H1 (cell line): ENCODE measurements at regions not wholly inside any gene's neighbourhood (a gene's known extent, or its start where the extent isn't known, plus 50 kb on each side); places are given as distances from the start of the nearest gene placed in this dataset.

Experiments
- CTCF ChIA-PET: fragments of 300-600 bp; sonication (Branson Sonifier 250); formaldehyde crosslinking; loops from one replicate; lab custom pipeline; 2021; ENCODE audit not compliant: partially characterized antibody; lab: Charles Lee
- POLR2A ChIA-PET: fragments of 300-600 bp; sonication (Branson Sonifier 250); formaldehyde crosslinking; loops from one replicate; lab custom pipeline; 2021; ENCODE audit warnings: inconsistent platforms; ENCODE audit not compliant: partially characterized antibody; lab: Charles Lee
- DNase-seq, 2 experiments: peaks; one replicate each; pipeline versions ENCODE4 v3.0.0 to v3.0.0-alpha.2; 2010 to 2022; ENCODE audit warnings: low spot score in 2 of 2, low read depth in 1 of 2, mixed read lengths in 1 of 2
- FAIRE-seq: peaks from 2 replicates; lab custom pipeline; 2011; peaks lifted over from hg19 to GRCh38; lab: Jason Lieb, UNC
- H2AFZ ChIP-seq: 2 replicates; pipeline ENCODE4 v1.8.1; 2012; ENCODE audit warnings: low read length, inconsistent platforms
- H2AK5ac ChIP-seq: 2 replicates; pipeline ENCODE4 v1.6.1; 2013; ENCODE audit warnings: low read depth, low read length
- H2BK120ac ChIP-seq: replicated peaks from 2 replicates; pipeline ENCODE3; 2013; ENCODE audit warnings: low read depth, low read length, inconsistent platforms
- H2BK12ac ChIP-seq: 2 replicates; pipeline ENCODE4 v1.6.1; 2013; ENCODE audit warnings: low read depth, low read length
- H2BK15ac ChIP-seq: 2 replicates; pipeline ENCODE4 v1.6.1; 2013; ENCODE audit warnings: low read length
- H2BK20ac ChIP-seq: 2 replicates; pipeline ENCODE4 v1.6.1; 2013; ENCODE audit warnings: low read length
- H2BK5ac ChIP-seq: 2 replicates; pipeline ENCODE4 v1.6.1; 2013; ENCODE audit warnings: low read depth, low read length
- H3K14ac ChIP-seq: 2 replicates; pipeline ENCODE4 v1.6.1; 2013; ENCODE audit warnings: inconsistent platforms; ENCODE audit not compliant: insufficient read length
- H3K18ac ChIP-seq: 2 replicates; pipeline ENCODE4 v1.6.1; 2013; ENCODE audit warnings: low read length; ENCODE audit errors: extremely low read depth
- H3K23ac ChIP-seq: 2 replicates; pipeline ENCODE4 v1.6.1; 2013; ENCODE audit warnings: inconsistent platforms; ENCODE audit not compliant: insufficient read length
- H3K23me2 ChIP-seq: 2 replicates; pipeline ENCODE4 v1.6.1; 2013; ENCODE audit warnings: low read depth, low read length
- H3K27ac ChIP-seq: 2 replicates; pipeline ENCODE4 v1.6.1; 2011; ENCODE audit warnings: low read depth, low read length, inconsistent platforms
- H3K27me3 ChIP-seq, 4 experiments: replicated peaks in 1 of 4; 1 replicate in 1 of 4; 2 replicates in 3 of 4; pipeline versions ENCODE4 v1.6.1 to v1.8.1; 2011 to 2013; ENCODE audit warnings: low read length in 3 of 4, mild to moderate bottlenecking in 3 of 4, inconsistent platforms in 2 of 4, mixed read lengths in 2 of 4, moderate library complexity in 1 of 4; ENCODE audit not compliant: control insufficient read depth in 3 of 4, insufficient read depth in 3 of 4; ENCODE audit errors: extremely low read depth in 1 of 4
- H3K36me3 ChIP-seq, 4 experiments: 2 replicates each; pipeline versions ENCODE4 v1.6.1 to v1.8.1; 2011 to 2013; ENCODE audit warnings: mild to moderate bottlenecking in 4 of 4, low read length in 3 of 4, moderate library complexity in 2 of 4, control low read depth in 1 of 4, inconsistent platforms in 1 of 4; ENCODE audit not compliant: insufficient read depth in 4 of 4, control insufficient read depth in 2 of 4
- H3K4ac ChIP-seq: replicated peaks from 2 replicates; pipeline ENCODE3; 2013; ENCODE audit warnings: low read length, low read depth, mixed read lengths, inconsistent platforms; ENCODE audit not compliant: insufficient read length
- H3K4me1 ChIP-seq, 4 experiments: replicated peaks in 1 of 4; 1 replicate in 1 of 4; 2 replicates in 3 of 4; pipeline versions ENCODE4 v1.6.1 to v1.8.1; 2011 to 2013; ENCODE audit warnings: low read length in 3 of 4, inconsistent platforms in 2 of 4, mixed read lengths in 1 of 4; ENCODE audit not compliant: insufficient read depth in 4 of 4, control insufficient read depth in 3 of 4
- H3K4me2 ChIP-seq, 2 experiments: 2 replicates each; pipeline versions ENCODE4 v1.6.1 to v1.8.1; 2011 to 2013; ENCODE audit warnings: low read depth in 2 of 2, low read length in 2 of 2, control low read depth in 1 of 2, inconsistent platforms in 1 of 2, mild to moderate bottlenecking in 1 of 2; ENCODE audit not compliant: insufficient read depth in 1 of 2
- H3K4me3 ChIP-seq, 4 experiments: fragments of 200-600, 300-600 bp in 1 of 4; sonication (generic), shearing (Covaris generic), sonication (Bioruptor Twin) in 1 of 4; 2 replicates each; pipeline versions ENCODE4 v1.5.1 to v1.8.1; 2011 to 2016; ENCODE audit warnings: low read length in 4 of 4, low read depth in 3 of 4, control low read depth in 2 of 4, inconsistent platforms in 2 of 4, mild to moderate bottlenecking in 2 of 4, mixed read lengths in 1 of 4, moderate library complexity in 1 of 4; ENCODE audit not compliant: insufficient read depth in 2 of 4; ENCODE audit errors: extremely low read depth in 1 of 4
- H3K56ac ChIP-seq: replicated peaks from 2 replicates; pipeline ENCODE3; 2013; ENCODE audit warnings: low read depth, mild to moderate bottlenecking, mixed read lengths, low read length, inconsistent platforms; ENCODE audit not compliant: insufficient read length
- H3K79me1 ChIP-seq: 2 replicates; pipeline ENCODE4 v1.6.1; 2013; ENCODE audit warnings: low read depth, low read length, control low read depth
- H3K79me2 ChIP-seq, 2 experiments: 2 replicates each; pipeline versions ENCODE4 v1.6.1 to v1.8.1; 2012 to 2013; ENCODE audit warnings: low read length in 2 of 2, mild to moderate bottlenecking in 2 of 2, inconsistent platforms in 1 of 2; ENCODE audit not compliant: insufficient read depth in 2 of 2, control insufficient read depth in 1 of 2
- H3K9ac ChIP-seq, 4 experiments: replicated peaks in 1 of 4; 1 replicate in 1 of 4; 2 replicates in 3 of 4; pipeline versions ENCODE4 v1.6.1 to v1.8.1; 2011 to 2013; ENCODE audit warnings: low read depth in 3 of 4, low read length in 3 of 4, control low read depth in 2 of 4, mild to moderate bottlenecking in 2 of 4, moderate library complexity in 2 of 4, inconsistent platforms in 1 of 4; ENCODE audit errors: extremely low read depth in 1 of 4
- H3K9me3 ChIP-seq, 2 experiments: 2 replicates each; pipeline versions ENCODE4 v1.6.1 to v1.8.1; 2012 to 2013; ENCODE audit warnings: mild to moderate bottlenecking in 2 of 2, moderate library complexity in 2 of 2, control low read depth in 1 of 2, inconsistent platforms in 1 of 2, low read depth in 1 of 2, low read length in 1 of 2, mixed read lengths in 1 of 2; ENCODE audit not compliant: insufficient read depth in 2 of 2
- H4K20me1 ChIP-seq, 2 experiments: replicated peaks in 1 of 2; 2 replicates each; pipeline versions ENCODE3 to v1.8.1; 2011 to 2013; ENCODE audit warnings: inconsistent platforms in 2 of 2, low read length in 2 of 2, mild to moderate bottlenecking in 1 of 2; ENCODE audit not compliant: insufficient read depth in 2 of 2, control insufficient read depth in 1 of 2
- H4K5ac ChIP-seq: 2 replicates; pipeline ENCODE4 v1.6.1; 2013; ENCODE audit warnings: low read length, low read depth, mixed read lengths, inconsistent platforms; ENCODE audit not compliant: insufficient read length
- H4K8ac ChIP-seq: 2 replicates; pipeline ENCODE4 v1.8.0; 2013; ENCODE audit warnings: mild to moderate bottlenecking, moderate library complexity, low read length, inconsistent platforms; ENCODE audit not compliant: insufficient read depth; ENCODE audit errors: extremely low read depth
- H4K91ac ChIP-seq: replicated peaks from 2 replicates; pipeline ENCODE3; 2013; ENCODE audit warnings: low read length, mixed read lengths, inconsistent platforms; ENCODE audit not compliant: insufficient read length
- ATF2 ChIP-seq: IDR thresholded peaks from 2 replicates; pipeline ENCODE4 v1.6.1; 2012; ENCODE audit warnings: low read length, inconsistent platforms
- BACH1 ChIP-seq: IDR thresholded peaks from 2 replicates; pipeline ENCODE4 v1.6.1; 2012; ENCODE audit warnings: low read length, improper control_type of control experiment
- CBX5 ChIP-seq: fragments of 300-800, 300-1000 bp; sonication (generic); IDR thresholded peaks from 2 replicates; pipeline ENCODE4 v1.7.1; 2016; ENCODE audit warnings: antibody characterized with exemption, low read length, low read depth
- CREB1 ChIP-seq: IDR thresholded peaks from 2 replicates; pipeline ENCODE4 v1.6.1; 2012; ENCODE audit warnings: inconsistent platforms
- CTBP2 ChIP-seq: IDR thresholded peaks from 2 replicates; pipeline ENCODE4 v1.7.0; 2011; ENCODE audit warnings: borderline replicate concordance, mild to moderate bottlenecking, moderate library complexity, mixed read lengths, low read length; ENCODE audit not compliant: insufficient read depth, insufficient read length
- E2F6 ChIP-seq: IDR thresholded peaks from 2 replicates; pipeline ENCODE4 v1.6.1; 2012; ENCODE audit warnings: inconsistent platforms
- MAX ChIP-seq: IDR thresholded peaks from 2 replicates; pipeline ENCODE4 v1.6.1; 2012; ENCODE audit warnings: inconsistent platforms
- SIRT6 ChIP-seq: IDR thresholded peaks from one replicate; pipeline ENCODE4 v1.7.1; 2012; ENCODE audit warnings: low read length, inconsistent platforms
- SUZ12 ChIP-seq: fragments of 200-600 bp; sonication (generic); IDR thresholded peaks from 2 replicates; pipeline ENCODE4 v1.6.1; 2012; ENCODE audit warnings: mild to moderate bottlenecking, inconsistent platforms, low read length, moderate library complexity, mixed read lengths
- TBP ChIP-seq: IDR thresholded peaks from 2 replicates; pipeline ENCODE4 v1.6.1; 2011; ENCODE audit warnings: low read depth, low read length, improper control_type of control experiment
- TEAD4 ChIP-seq: IDR thresholded peaks from 2 replicates; pipeline ENCODE4 v1.6.1; 2012; ENCODE audit warnings: low read depth, low read length, inconsistent platforms, mixed read lengths
- USF2 ChIP-seq: IDR thresholded peaks from 2 replicates; pipeline ENCODE4 v1.6.1; 2011; ENCODE audit warnings: low read length, improper control_type of control experiment
- WGBS, 2 experiments: shearing (Covaris generic) in 1 of 2; methylation state at CpG; one replicate each; pipeline versions ENCODE4 v1.1.6 to v1.1.7; 2013 to 2015; ENCODE audit warnings: low lambda C conversion rate in 2 of 2, mixed read lengths in 2 of 2, inconsistent platforms in 1 of 2, low coverage in 1 of 2, missing lambda C conversion rate in 1 of 2; ENCODE audit not compliant: insufficient replicate concordance in 2 of 2, insufficient coverage in 1 of 2, insufficient read length in 1 of 2; ENCODE audit errors: extremely low coverage in 1 of 2, missing lambda C conversion rate in 1 of 2; 5-methylcytosine and 5-hydroxymethylcytosine counted together

- no peak overlapping the region for H3K9ac ChIP-seq
- no peak for FAIRE-seq
- TF ChIP-seq SUZ12 (no peak), BACH1 (no peak), TEAD4 (no peak), TBP (no peak), USF2 (no peak), SIRT6 (no peak), CBX5 (no peak), MAX (no peak), ATF2 (no peak), CTBP2 (no peak), CREB1 (no peak), E2F6 (no peak)
Observed at GRCh38 chr7:98724591-98724990, 107.5 kb downstream of the NPTX2 start.

More at GRCh38 chr7:98724591-98724990, 107.5 kb downstream of the NPTX2 start:
- no peak overlapping the region for H2BK20ac ChIP-seq
- no peak overlapping the region for H3K4ac ChIP-seq
- no peak overlapping the region for H4K91ac ChIP-seq
- 91% methylated on average over 6 of the region's 6 CpGs; no CpG with 5 or more reads in 1 of the 2 experiments for WGBS, 2 experiments
- no peak overlapping the region for H2AFZ ChIP-seq
- CTCF ChIA-PET: interaction anchor here (1.6 kb wide), 3 partner anchors 8 to 116 kb away, joined by 6 to 7 read pairs (median 6); no protein-coding TSS in a partner anchor
- H4K5ac ChIP-seq: no peak overlapping the region
- no peak overlapping the region for H3K18ac ChIP-seq
- no peaks in the 10 kb centered on the region for H3K79me2 ChIP-seq
- no peaks in the 10 kb centered on the region for H3K27me3 ChIP-seq
- no peaks in the 10 kb centered on the region for H3K23me2 ChIP-seq
- H2BK5ac ChIP-seq: no peak overlapping the region
- H2BK12ac ChIP-seq: no peak overlapping the region
- H4K20me1 ChIP-seq: no peaks in the 10 kb centered on the region
- no peak overlapping the region for H3K23ac ChIP-seq
- no peak overlapping the region for H2AK5ac ChIP-seq
- H2BK120ac ChIP-seq: no peak overlapping the region
- H3K9me3 ChIP-seq: no peaks in the 10 kb centered on the region
- H3K79me1 ChIP-seq: no peaks in the 10 kb centered on the region
- POLR2A ChIA-PET: no interaction called here
- H3K14ac ChIP-seq: no peak overlapping the region
- DNase-seq: no peak
- no peak overlapping the region for H2BK15ac ChIP-seq
- H3K56ac ChIP-seq: no peak overlapping the region
- H3K4me1 ChIP-seq: peaks cover 0 to 12% (median 4%) of the 10 kb centered on the region in 4 experiments; a peak in 5 of 7 replicates
- no peak overlapping the region for H4K8ac ChIP-seq
- no peak overlapping the region for H3K27ac ChIP-seq
- no peak overlapping the region for H3K4me3 ChIP-seq
- H3K36me3 ChIP-seq: no peaks in the 10 kb centered on the region
- no peak overlapping the region for H3K4me2 ChIP-seq
